HepG2 (cell line): ENCODE measurements at regions not wholly inside any gene's neighbourhood (a gene's known extent, or its start where the extent isn't known, plus 50 kb on each side); places are given as distances from the start of the nearest gene placed in this dataset.

Experiments used
- ATAC-seq: fragments of 200-7000 bp; cut with Tn5 transposase; 3 replicates; pipeline ENCODE4 v1.9.1; 2020; ENCODE audit warnings: mild to moderate bottlenecking, moderate library complexity
- BruUV-seq: library from RNA; stranded (reverse); fragments of 400-500 nt; replicated peaks from 2 replicates; lab custom pipeline; 2021; lab: Mats Ljungman, UMichigan
- CTCF ChIA-PET: fragments of 300-600 bp; formaldehyde crosslinking; extraction: SDS; loops from one replicate; lab custom pipeline; 2021; ENCODE audit warnings: low total read pairs, inconsistent platforms, low intra/inter-chr PET ratio; lab: Yijun Ruan, JAX
- POLR2A ChIA-PET: fragments of 350-600 bp; sonication (Branson Sonifier 250); formaldehyde crosslinking; loops from one replicate; lab custom pipeline; 2020; ENCODE audit warnings: antibody characterized with exemption, inconsistent platforms; lab: Yijun Ruan, JAX
- DNase-seq: peaks from one replicate; pipeline ENCODE4 v3.0.0-alpha.2; 2015; ENCODE audit warnings: low spot score
- FAIRE-seq: peaks from 3 replicates; lab custom pipeline; 2011; peaks lifted over from hg19 to GRCh38; lab: Jason Lieb, UNC
- H2AFZ ChIP-seq: one replicate; pipeline ENCODE4 v1.6.1; 2011; ENCODE audit warnings: low read length, inconsistent platforms
- H3K27ac ChIP-seq: fragments of 300-600 bp; 3 replicates; pipeline ENCODE4 v1.8.0; 2011; ENCODE audit warnings: mixed run types, mild to moderate bottlenecking, mixed read lengths, low read length, inconsistent platforms; ENCODE audit not compliant: insufficient read depth; ENCODE audit errors: extremely low read length
- H3K27me3 ChIP-seq, 2 experiments: fragments of 200-600 bp in 1 of 2; 2 replicates in 1 of 2; 3 replicates in 1 of 2; pipeline versions ENCODE4 v1.6.0 to v1.8.0; 2011; ENCODE audit warnings: low read length in 2 of 2, mild to moderate bottlenecking in 2 of 2, moderate library complexity in 2 of 2, inconsistent platforms in 1 of 2; ENCODE audit not compliant: insufficient read depth in 2 of 2, control insufficient read depth in 1 of 2
- H3K36me3 ChIP-seq, 2 experiments: fragments of 200-600 bp in 1 of 2; replicated peaks in 1 of 2; 2 replicates in 1 of 2; 3 replicates in 1 of 2; pipeline versions ENCODE4 v1.5.1 to v1.8.0; 2011; ENCODE audit warnings: low read length in 2 of 2, inconsistent platforms in 1 of 2; ENCODE audit not compliant: insufficient read depth in 2 of 2, control insufficient read depth in 1 of 2
- H3K4me1 ChIP-seq: 2 replicates; pipeline ENCODE4 v1.5.1; 2012; ENCODE audit warnings: low read length, inconsistent platforms; ENCODE audit not compliant: insufficient read depth
- H3K4me2 ChIP-seq: 2 replicates; pipeline ENCODE4 v1.6.0; 2011; ENCODE audit warnings: low read depth, low read length, inconsistent platforms
- H3K4me3 ChIP-seq, 3 experiments: fragments of 200-600 bp in 1 of 3; sonication (generic), shearing (Covaris generic) in 1 of 3; replicated peaks in 1 of 3; 2 replicates each; pipeline ENCODE4 v1.5.1; 2011 to 2016; ENCODE audit warnings: low read length in 3 of 3, inconsistent platforms in 2 of 3, low read depth in 2 of 3, mild to moderate bottlenecking in 2 of 3, control low read depth in 1 of 3, mixed read lengths in 1 of 3; ENCODE audit not compliant: insufficient read depth in 1 of 3
- H3K79me2 ChIP-seq: one replicate; pipeline ENCODE4 v1.6.1; 2011; ENCODE audit warnings: low read length, inconsistent platforms; ENCODE audit not compliant: insufficient read depth
- H3K9ac ChIP-seq: 2 replicates; pipeline ENCODE4 v1.6.0; 2011; ENCODE audit warnings: mild to moderate bottlenecking, low read depth, low read length, inconsistent platforms; ENCODE audit not compliant: insufficient read depth
- H3K9me3 ChIP-seq: 2 replicates; pipeline ENCODE4 v1.5.1; 2012; ENCODE audit warnings: mild to moderate bottlenecking, low read length
- H4K20me1 ChIP-seq: 2 replicates; pipeline ENCODE4 v1.6.0; 2011; ENCODE audit warnings: inconsistent platforms, mild to moderate bottlenecking, low read length, moderate library complexity; ENCODE audit not compliant: insufficient read depth
- CREB1 ChIP-seq, 2 experiments: fragments of 450-650 bp in 1 of 2; IDR thresholded peaks; 2 replicates each; pipeline ENCODE4 v1.6.1; 2016 to 2017; ENCODE audit warnings: control low read depth in 1 of 2, mild to moderate bottlenecking in 1 of 2, missing compliant biosample characterization in 1 of 2, missing genetic modification characterization in 1 of 2
- EEA1 ChIP-seq: sonication (generic); formaldehyde crosslinking; IDR thresholded peaks from 2 replicates; pipeline ENCODE4 v1.5.1; 2020; ENCODE audit warnings: mild to moderate bottlenecking, missing genetic modification reagents, borderline replicate concordance
- FOXM1 ChIP-seq: sonication (generic); formaldehyde crosslinking; IDR thresholded peaks from 2 replicates; pipeline ENCODE4 v1.5.0; 2020; ENCODE audit warnings: missing genetic modification reagents
- HBP1 ChIP-seq: IDR thresholded peaks from 2 replicates; pipeline ENCODE4 v1.6.1; 2016; ENCODE audit warnings: low read depth, control low read depth
- JDP2 ChIP-seq: sonication (generic); formaldehyde crosslinking; IDR thresholded peaks from 2 replicates; pipeline ENCODE4 v1.8.1; 2022; ENCODE audit warnings: missing genetic modification reagents, borderline replicate concordance
- JUN ChIP-seq: sonication (generic); formaldehyde crosslinking; IDR thresholded peaks from 2 replicates; pipeline ENCODE4 v1.4.0; 2020; ENCODE audit warnings: mild to moderate bottlenecking, missing genetic modification reagents
- KMT2A ChIP-seq: sonication (generic); formaldehyde crosslinking; IDR thresholded peaks from 2 replicates; pipeline ENCODE4 v1.4.0; 2020; ENCODE audit warnings: missing genetic modification reagents
- NR0B2 ChIP-seq: sonication (generic); formaldehyde crosslinking; IDR thresholded peaks from 2 replicates; pipeline ENCODE4 v1.4.0; 2020; ENCODE audit warnings: mild to moderate bottlenecking, missing genetic modification reagents
- SKI ChIP-seq: fragments of 450-650 bp; IDR thresholded peaks from one replicate; pipeline ENCODE4 v1.6.1; 2018; ENCODE audit warnings: mild to moderate bottlenecking; ENCODE audit not compliant: partially characterized antibody
- SMYD3 ChIP-seq: sonication (generic); formaldehyde crosslinking; IDR thresholded peaks from 2 replicates; pipeline ENCODE4 v1.8.1; 2023; ENCODE audit warnings: mild to moderate bottlenecking, missing genetic modification reagents
- U2AF2 ChIP-seq: fragments of 200-400 bp; formaldehyde crosslinking; IDR thresholded peaks from 2 replicates; pipeline ENCODE4 v1.6.1; 2017; ENCODE audit warnings: low read depth, mild to moderate bottlenecking, low read length
- ZNF496 ChIP-seq: sonication (generic); formaldehyde crosslinking; IDR thresholded peaks from 2 replicates; pipeline ENCODE4 v1.8.1; 2023; ENCODE audit warnings: mild to moderate bottlenecking, moderate library complexity, missing genetic modification reagents; ENCODE audit not compliant: insufficient replicate concordance
- ZNF589 ChIP-seq: sonication (generic); formaldehyde crosslinking; conservative IDR thresholded peaks from 2 replicates; pipeline ENCODE4 v1.8.0; 2022; ENCODE audit warnings: mild to moderate bottlenecking, moderate library complexity, missing genetic modification reagents
- ZNF747 ChIP-seq: sonication (generic); formaldehyde crosslinking; IDR thresholded peaks from 2 replicates; pipeline ENCODE4 v1.8.1; 2023; ENCODE audit warnings: missing genetic modification reagents, mild to moderate bottlenecking, borderline replicate concordance
- ZNF766 ChIP-seq: sonication (generic); formaldehyde crosslinking; IDR thresholded peaks from 2 replicates; pipeline ENCODE4 v1.5.0; 2020; ENCODE audit warnings: missing genetic modification reagents, borderline replicate concordance
- WGBS: methylation state at CpG from one replicate; pipeline ENCODE4 v1.1.6; 2017; ENCODE audit warnings: low lambda C conversion rate; 5-methylcytosine and 5-hydroxymethylcytosine counted together
- in situ Hi-C: cut with HindIII; loops from 2 replicates; pipeline ENCODE4 v1.10.0; 2017; ENCODE audit warnings: low pct_unique_long_range_greater_than_20kb; ENCODE audit not compliant: extremely low pct_ligation_motif_present
- intact Hi-C: fragments of 100-400 bp; cut with micrococcal nuclease; formaldehyde crosslinking; loops from one replicate; pipeline ENCODE4 v1.10.0; 2022; ENCODE audit not compliant: unreplicated experiment

GRCh38 chr5:87051502-87052113 lies 216.1 kb upstream of the RASA1 start:
- no peak for DNase-seq
- WGBS: 19% methylated on average over 3 of the region's 3 CpGs
- no peak overlapping the region for H3K9ac ChIP-seq
- TF ChIP-seq CREB1 (IDR thresholded peaks at IDR 0.05) (no peak), CREB1 (CRISPR knock-in tag; IDR thresholded peaks at IDR 0.05) (no peak), SMYD3 (CRISPR knock-in tag) (no peak), HBP1 (no peak), KMT2A (no peak), ZNF747 (CRISPR knock-in tag) (no peak)
- TF ChIP-seq, all 625 proteins: peak for 0
- no peaks in the 10 kb centered on the region for H3K4me1 ChIP-seq
- POLR2A ChIA-PET: no interaction called here
- in situ Hi-C loops (no loop called here), intact Hi-C loops (no loop called here)
- no peak overlapping the region for H3K27ac ChIP-seq
- H3K27me3 ChIP-seq: no peaks in the 10 kb centered on the region
- no peaks in the 10 kb centered on the region for H3K79me2 ChIP-seq
- ATAC-seq (no peak), FAIRE-seq (no peak)
- CTCF ChIA-PET: no interaction called here
- no peaks in the 10 kb centered on the region for H4K20me1 ChIP-seq
- BruUV-seq: no TSS peak
- H3K9me3 ChIP-seq: no peaks in the 10 kb centered on the region
- no peak overlapping the region for H2AFZ ChIP-seq
- H3K4me3 ChIP-seq: no peak overlapping the region
- H3K36me3 ChIP-seq: no peaks in the 10 kb centered on the region
- no peak overlapping the region for H3K4me2 ChIP-seq

DNA sequence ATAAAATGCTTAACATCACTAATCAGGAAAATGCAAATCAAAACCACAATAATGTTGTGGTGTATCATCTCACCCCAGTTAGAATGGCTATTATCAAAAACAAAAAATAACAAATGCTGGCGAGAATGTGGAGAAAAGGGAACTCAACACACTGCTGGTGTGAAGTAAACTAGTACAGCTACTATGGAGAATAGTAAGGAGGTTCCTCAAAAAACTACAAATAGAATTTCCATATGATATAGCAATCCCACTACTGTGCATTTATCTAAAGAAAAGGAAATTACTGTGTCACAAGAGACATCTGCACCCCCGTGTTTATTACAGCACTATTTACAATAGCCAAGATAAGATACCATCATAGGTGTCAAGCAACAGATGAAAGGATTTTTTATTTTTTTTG lies 214.5 kb upstream of the RASA1 start:
- DNase-seq (no peak), FAIRE-seq (no peak), ATAC-seq (no peak)
- Histone ChIP-seq H3K36me3 (no peaks in the 10 kb centered on the region), H2AFZ (no peak overlapping the region), H3K79me2 (no peaks in the 10 kb centered on the region), H3K4me3 (no peak overlapping the region), H4K20me1 (no peaks in the 10 kb centered on the region), H3K9me3 (no peaks in the 10 kb centered on the region), H3K4me1 (no peaks in the 10 kb centered on the region), H3K4me2 (no peak overlapping the region), H3K27me3 (no peaks in the 10 kb centered on the region), H3K9ac (no peak overlapping the region), H3K27ac (no peak overlapping the region)
- BruUV-seq: no TSS peak
- CTCF ChIA-PET: no interaction called here
- in situ Hi-C loops (no loop called here), intact Hi-C loops (no loop called here)
- POLR2A ChIA-PET: no interaction called here
- 0% methylated on average over 2 of the region's 2 CpGs for WGBS
- no peak for TF ChIP-seq U2AF2
- no peak for TF ChIP-seq ZNF496 (CRISPR knock-in tag)
- no peak for TF ChIP-seq ZNF766
- TF ChIP-seq FOXM1 (CRISPR knock-in tag): no peak
- no peak for TF ChIP-seq SKI
- no peak for TF ChIP-seq EEA1 (CRISPR knock-in tag)
- TF ChIP-seq JUN (CRISPR knock-in tag): no peak
- no peak for TF ChIP-seq ZNF589 (CRISPR knock-in tag)
- TF ChIP-seq NR0B2: no peak
- TF ChIP-seq JDP2 (CRISPR knock-in tag): no peak
